HG03135 (cell line): ENCODE measurements at regions not wholly inside any gene's neighbourhood (a gene's known extent, or its start where the extent isn't known, plus 50 kb on each side); places are given as distances from the start of the nearest gene placed in this dataset.

Experiments used
- ATAC-seq: cut with Tn5 transposase; IDR thresholded peaks from one replicate; pipeline ENCODE4 v1.9.1; 2021; ENCODE audit warnings: mild to moderate bottlenecking, moderate library complexity; ENCODE audit not compliant: unreplicated experiment

- ATAC-seq, result no peak
Observed at GRCh38 chr2:76584474-76584873, 873.8 kb upstream of the GCFC2 start.

- no peak for ATAC-seq
Observed at GRCh38 chr2:76579911-76580310, 869.2 kb upstream of the GCFC2 start.

- ATAC-seq, result no peak
Observed at GRCh38 chr2:76572981-76573380, 862.3 kb upstream of the GCFC2 start.

GRCh38 chr2:76569819-76570218 is 859.1 kb upstream of the GCFC2 start:
- ATAC-seq, result no peak

GRCh38 chr2:76567478-76567877 is 856.8 kb upstream of the GCFC2 start:
- no peak for ATAC-seq

- no peak for ATAC-seq
Observed at GRCh38 chr2:76564734-76565133, 854.0 kb upstream of the GCFC2 start.

- ATAC-seq, result no peak
Observed at GRCh38 chr2:76563730-76564129, 853.0 kb upstream of the GCFC2 start.

GRCh38 chr2:76558157-76558556 is 847.4 kb upstream of the GCFC2 start:
- ATAC-seq, result no peak

GRCh38 chr2:76556018-76556417 is 845.3 kb upstream of the GCFC2 start:
- ATAC-seq, result no peak

- ATAC-seq, result no peak
Observed at GRCh38 chr2:76546207-76546606, 835.5 kb upstream of the GCFC2 start.

- no peak for ATAC-seq
Observed at GRCh38 chr2:76544901-76545300, 834.2 kb upstream of the GCFC2 start.

- ATAC-seq, result no peak
Observed at GRCh38 chr2:76517574-76517909, 806.8 kb upstream of the GCFC2 start.

GRCh38 chr2:76516861-76517573 is 806.3 kb upstream of the GCFC2 start:
- no peak for ATAC-seq

GRCh38 chr2:76512201-76512820 is 801.6 kb upstream of the GCFC2 start:
- no peak for ATAC-seq

GRCh38 chr2:76506538-76506937 is 795.8 kb upstream of the GCFC2 start:
- ATAC-seq, result no peak

- ATAC-seq, result no peak
Observed at GRCh38 chr2:76501641-76502040, 790.9 kb upstream of the GCFC2 start.

- no peak for ATAC-seq
Observed at GRCh38 chr2:76498360-76498759, 787.6 kb upstream of the GCFC2 start.

GRCh38 chr2:76491503-76491902 is 780.8 kb upstream of the GCFC2 start:
- no peak for ATAC-seq

- no peak for ATAC-seq
Observed at GRCh38 chr2:76478266-76479035, 767.7 kb upstream of the GCFC2 start.

- no peak for ATAC-seq
Observed at GRCh38 chr2:76472946-76473345, 762.2 kb upstream of the GCFC2 start.

- ATAC-seq, result no peak
Observed at GRCh38 chr2:76469066-76469465, 758.4 kb upstream of the GCFC2 start.

- no peak for ATAC-seq
Observed at GRCh38 chr2:76467326-76467725, 756.6 kb upstream of the GCFC2 start.
